Femur (tissue), 1 donor: ENCODE measurements at regions not wholly inside any gene's neighbourhood (a gene's known extent, or its start where the extent isn't known, plus 50 kb on each side); places are given as distances from the start of the nearest gene placed in this dataset.
"Not testable (repeated sequence)": the region's sequence is repeated elsewhere in the genome, so short reads cannot be mapped to it uniquely, and the experiment has no call there.

Experiments used
- DNase-seq: peaks from one replicate; pipeline ENCODE4 v3.0.0-alpha.2; 2017

DNA sequence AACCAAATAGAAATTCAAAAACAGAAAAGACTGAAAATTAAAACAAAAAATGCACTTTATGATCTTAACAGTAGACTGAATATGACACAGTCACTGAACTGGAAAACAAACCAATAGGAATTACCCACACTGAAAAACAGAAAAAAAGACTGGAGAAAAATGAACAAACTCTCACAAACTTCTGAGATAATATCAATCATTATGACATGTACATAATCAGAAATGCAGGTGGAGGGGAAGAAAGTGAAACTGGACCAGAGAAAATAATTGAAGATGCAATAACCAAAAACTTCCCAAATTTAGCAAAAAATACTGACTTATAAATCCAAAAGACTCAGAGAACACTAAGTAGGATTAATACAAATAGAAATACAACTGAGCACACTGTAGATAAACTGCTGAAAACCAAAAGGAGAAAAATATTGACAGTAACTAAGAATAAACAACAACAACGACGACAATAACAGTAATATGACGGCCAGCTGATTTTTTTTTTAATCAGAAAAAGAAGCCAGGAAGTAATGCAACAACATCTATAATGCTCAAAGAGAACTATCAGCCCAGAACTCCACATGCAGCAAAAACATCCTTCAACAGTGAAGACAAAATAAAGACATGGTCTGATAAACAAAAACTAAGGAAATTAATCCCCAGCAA is 108.1 kb downstream of the ZFAND4 start:
- no peak for DNase-seq

DNA sequence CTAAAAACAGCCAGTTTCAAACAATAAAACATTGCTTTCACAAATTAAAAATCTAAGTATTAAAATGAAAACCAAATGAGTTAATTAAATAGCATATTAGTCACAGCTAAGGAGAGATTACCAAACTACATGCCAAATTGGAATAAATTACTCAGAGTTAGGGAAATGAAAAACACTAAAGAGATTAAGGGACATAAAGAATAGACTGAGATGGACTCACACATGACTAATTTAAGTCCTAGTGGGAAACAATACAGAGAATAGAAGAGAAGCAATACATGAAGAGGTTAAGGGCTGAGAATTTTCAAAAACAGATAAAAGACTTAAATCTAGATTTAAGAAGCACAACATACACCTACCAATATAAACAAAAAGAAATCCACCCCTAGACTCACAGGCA is 110.6 kb downstream of the ZFAND4 start:
- DNase-seq = no peak

DNA sequence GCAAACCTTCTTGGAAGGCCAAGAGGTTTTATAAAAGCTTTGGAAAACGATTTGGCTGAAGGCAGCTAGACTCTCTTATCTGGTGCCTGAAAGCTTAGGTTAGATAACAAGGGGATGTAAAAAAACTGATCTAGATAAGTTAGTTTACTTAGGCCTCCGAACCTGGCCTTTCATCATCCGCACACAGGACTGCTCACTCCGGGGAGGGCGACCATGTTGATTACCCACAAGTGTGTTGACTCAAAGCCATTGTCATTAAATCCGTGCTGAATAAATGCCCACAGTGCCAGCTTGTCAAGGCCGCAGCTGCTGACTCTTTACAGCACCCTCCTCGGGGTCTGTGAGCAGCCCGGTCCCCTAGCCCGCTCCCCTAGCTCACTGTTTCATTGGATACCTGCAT is 112.3 kb downstream of the ZFAND4 start:
- DNase-seq = no peak

DNA sequence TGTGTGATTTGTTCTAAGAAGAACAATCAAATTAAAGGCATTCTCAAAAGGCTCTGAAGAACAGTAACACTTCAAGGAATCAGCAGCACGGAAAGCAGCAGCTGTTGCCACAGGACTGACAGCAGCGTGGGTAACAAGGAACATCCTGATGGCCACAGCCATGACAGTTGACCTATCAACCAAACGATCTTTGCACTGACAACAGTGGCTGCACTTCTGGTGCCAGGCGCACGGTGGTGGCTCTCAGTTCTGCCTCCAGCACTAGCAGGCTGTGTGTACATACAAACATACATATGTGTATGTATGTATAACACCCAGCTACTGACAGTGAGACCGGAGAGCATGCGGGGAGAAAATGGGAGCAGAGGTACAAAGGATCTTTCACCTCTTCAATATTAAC is 114.1 kb downstream of the ZFAND4 start:
- no peak for DNase-seq

DNA sequence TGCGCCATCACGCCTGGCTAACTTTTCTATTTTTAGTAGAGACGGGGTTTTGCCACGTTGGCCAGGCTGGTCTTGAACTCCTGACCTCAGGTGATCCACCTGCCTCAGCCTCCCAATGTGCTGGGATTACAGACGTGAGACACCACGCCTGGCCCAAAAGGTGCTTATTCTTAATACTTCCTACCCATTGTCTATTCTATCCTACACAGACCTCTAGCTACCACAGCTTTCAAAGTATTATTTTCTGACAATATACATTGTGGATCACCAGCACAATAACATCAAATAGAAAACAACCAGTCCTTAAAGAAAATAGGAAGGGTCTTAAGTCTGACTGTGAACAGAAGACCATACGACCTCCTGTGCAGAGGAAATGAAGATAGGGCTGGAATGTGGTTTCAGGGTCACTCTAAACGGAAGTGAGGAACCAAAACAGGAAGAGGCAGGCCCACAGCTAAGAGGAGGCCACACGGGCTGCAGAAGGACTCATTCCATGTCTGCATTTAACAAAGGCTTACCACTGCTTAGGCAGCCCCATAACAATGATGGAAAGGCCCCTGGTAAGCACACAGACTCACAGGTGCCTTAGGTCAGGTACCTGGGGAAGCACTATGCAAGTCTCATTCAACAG is 115.2 kb downstream of the ZFAND4 start:
- no peak for DNase-seq

DNA sequence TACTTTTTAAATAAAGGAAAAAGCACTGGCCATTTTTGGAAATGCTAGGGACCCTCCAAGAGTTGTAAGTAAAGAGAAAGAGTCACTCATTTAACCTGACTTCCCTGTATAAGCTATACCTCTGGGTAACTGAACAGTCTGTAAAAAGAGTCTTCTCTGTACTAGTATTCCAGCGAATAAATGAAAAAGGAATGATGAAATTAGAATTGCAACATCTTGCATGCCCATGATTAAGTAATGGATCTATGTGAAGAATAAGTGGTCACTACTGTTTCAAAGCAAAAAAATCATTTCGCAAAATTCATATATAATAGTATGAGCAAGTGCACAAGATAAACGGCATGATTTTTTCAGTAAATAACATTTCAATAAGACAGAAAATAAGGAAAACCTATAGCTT is 116.8 kb downstream of the ZFAND4 start:
- DNase-seq = no peak

DNA sequence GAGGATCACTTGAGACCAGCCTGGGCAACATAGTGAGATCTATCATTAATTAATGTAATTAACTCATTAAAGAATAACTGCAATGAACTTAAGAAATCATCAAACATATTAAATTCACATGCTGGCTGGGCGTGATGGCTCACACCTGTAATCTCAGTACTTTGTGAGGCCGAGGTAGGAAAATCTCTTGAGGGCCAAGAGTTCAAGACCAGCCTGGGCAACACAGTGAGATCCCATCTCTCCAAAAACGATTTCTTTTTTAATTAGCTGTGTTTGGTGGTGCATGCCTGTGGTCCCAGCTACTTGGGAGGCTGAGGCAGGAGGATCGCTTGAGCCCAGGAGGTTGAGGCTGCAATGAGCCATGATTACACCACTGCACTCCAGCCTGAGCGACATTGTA is 117.2 kb downstream of the ZFAND4 start:
- DNase-seq = not testable (repeated sequence)

DNA sequence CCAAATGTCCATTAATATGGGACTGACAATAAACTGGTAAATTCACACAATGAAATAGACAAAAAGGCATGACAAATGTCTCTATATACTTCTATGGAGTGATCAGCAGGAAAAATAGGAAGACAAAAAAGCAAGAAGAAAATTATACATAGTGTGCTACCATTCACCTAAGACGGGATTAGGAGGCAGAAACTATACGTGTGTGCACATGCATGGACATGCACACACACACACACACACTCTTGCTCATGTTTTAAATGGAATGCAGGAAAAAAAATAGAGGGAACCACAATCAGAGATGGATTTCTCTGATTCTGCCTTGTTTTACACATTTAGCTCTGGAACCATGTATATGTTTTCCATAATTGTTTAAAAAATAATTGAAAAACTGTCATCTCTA is 119.0 kb downstream of the ZFAND4 start:
- no peak for DNase-seq

DNA sequence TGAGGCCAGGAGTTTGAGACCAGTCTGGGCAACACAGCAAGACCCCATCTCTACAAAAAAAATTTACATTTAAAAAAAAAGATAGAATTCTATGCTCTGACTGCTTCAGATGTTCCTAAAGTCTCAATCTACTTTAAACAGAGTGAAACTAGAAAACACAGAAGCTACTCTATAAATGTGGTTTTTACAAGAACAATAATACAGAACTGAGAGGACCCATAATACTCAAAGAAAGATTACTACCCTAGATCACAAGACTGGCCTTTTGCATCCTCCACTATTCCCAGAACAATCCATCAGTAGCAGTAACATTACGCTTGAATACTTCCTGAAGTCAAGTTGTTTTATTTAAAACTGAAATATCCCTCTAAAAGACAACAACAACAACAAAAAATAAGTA is 119.4 kb downstream of the ZFAND4 start:
- DNase-seq = no peak

DNA sequence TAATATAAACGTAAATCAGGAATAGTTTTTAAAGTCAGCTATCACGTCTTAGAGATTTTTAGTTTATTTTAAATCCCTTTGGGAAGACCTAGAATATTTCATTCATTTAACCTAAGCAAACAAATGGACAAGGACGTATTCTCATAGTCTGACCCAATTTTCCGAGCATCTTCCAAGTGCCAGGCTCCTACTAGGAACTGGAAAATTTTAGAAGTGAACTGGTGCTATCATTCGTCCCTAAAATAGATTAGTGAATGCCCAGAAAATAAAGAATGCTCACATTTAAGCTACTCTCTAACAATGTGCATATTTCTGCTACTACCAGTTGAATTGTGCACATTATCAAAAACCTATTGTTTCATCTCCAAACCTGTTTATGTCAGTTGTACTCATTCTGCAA is 120.1 kb downstream of the ZFAND4 start:
- DNase-seq = no peak

DNA sequence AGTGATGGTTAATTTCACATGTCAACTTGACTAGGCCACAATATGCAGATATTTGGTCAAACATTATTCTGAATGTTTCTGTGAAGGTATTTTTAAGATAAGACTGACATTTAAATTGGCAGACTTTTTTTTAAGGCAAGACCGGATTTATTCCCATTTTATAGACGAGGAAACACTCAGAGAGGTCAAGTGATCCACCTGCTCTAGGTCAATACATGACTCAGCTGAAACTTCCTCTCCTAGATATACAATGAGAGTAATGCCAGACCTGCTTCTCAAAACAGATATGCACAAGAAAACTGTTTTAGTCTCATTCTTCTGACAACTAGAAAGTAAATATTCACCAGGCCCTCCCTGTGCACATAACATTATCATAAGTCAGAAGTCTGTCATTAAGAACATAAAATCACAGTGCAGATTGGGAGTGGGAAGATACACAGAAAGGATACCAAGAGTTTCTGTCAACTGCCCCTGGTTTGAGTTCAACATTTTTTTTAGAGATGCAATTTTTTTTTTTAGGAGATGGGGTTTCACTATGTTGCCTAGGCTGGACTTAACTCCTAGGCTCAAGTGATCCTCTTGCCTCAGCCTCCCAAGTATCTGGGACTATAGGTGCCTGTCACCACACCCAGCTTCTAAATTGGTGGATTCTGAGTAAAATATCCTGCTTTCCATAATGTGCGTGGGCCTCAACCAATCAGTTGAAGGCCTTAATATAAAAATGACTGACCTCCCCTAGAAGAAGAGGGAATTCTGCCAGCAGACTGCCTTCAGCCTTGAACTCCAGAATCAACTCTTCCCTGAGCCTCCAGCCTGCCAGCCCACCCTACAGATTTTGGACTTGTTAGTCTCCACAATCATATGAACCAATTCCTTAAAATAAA is 121.4 kb downstream of the ZFAND4 start:
- DNase-seq = no peak

DNA sequence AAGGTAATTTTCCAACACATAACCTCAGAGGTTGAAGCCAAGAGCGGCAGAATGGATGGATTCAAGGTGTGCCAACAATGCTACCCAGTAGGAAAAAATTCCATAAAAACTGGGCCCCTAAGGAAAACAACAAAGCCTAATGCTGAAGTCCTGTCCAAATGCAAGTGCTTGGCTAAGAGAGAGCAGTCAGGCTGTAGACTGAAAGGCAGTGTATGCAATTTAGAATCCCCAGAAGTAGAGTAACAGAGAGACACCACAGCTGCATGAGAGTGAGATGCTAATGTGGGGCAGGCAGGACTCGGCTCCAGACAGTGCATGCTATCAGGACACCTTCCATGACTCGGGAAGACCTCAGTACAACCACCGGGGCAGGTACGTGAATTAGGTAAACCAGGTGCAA is 124.5 kb downstream of the ZFAND4 start:
- DNase-seq = no peak

DNA sequence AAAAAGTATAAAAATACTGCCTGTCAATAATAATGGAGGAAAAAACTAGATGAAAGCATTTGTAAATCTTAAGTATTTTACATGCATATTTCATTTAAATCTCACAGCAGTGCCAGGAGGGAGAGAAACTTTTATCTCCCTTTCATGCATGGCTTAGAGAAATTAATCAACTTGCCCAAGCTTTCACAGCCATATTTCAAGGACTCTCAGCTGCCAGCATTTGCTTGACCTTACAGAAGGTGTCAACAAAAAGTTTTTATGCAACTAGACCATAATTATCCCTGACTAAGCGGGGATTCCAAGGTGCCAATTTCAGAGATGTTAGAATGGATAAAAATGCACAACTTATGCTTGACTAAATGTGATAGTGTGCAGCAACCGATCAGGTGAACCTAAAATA is 125.4 kb downstream of the ZFAND4 start:
- no peak for DNase-seq

DNA sequence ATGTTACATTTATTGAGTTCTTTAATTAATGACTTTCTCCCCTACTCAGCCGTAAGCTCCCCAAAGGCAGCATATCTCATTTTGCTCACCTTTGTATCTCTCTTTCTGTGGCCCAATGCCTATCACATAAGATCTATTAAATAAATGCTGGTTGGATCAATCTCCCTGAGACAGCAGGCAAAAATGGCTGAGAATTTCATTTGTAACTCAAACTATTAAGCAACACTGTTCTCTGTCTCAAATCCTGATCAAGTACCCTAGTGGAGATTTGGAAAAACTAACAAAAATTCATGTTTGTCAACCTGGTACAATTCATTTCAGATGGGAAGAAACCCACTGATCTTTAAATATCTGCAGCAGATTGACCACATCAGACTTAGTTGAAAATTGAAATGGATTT is 127.4 kb downstream of the ZFAND4 start:
- DNase-seq = no peak

DNA sequence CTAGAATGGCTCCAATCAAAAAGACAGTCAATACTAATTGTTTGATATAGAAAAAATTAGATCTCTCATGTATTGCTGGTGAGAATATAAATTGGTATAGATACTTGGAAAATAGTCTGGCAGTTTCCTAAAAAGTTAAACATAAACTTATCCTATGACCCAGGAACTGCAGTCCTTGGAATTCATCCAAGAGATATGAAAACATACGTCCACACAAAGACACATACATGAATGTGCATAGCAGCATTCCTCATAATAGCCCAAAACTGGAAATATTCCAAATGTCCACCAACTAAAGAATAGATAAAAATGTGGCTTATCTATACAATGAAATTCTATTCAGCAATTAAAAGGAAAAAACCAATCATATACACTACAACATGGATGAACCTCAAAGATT is 128.4 kb downstream of the ZFAND4 start:
- DNase-seq = no peak

DNA sequence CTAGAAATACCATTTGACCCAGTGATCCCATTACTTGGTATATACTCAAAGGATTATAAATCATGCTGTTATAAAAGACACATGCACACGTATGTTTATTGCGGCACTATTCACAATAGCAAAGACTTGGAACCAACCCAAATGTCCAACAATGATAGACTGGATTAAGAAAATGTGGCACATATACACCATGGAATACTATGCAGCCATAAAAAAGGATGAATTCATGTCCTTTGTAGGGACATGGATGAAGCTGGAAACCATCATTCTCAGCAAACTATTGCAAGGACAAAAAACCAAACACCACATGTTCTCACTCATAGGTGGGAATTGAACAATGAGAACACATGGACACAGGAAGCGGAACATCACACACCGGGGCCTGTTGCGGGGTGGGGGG is 131.5 kb downstream of the ZFAND4 start:
- not testable (repeated sequence) for DNase-seq

DNA sequence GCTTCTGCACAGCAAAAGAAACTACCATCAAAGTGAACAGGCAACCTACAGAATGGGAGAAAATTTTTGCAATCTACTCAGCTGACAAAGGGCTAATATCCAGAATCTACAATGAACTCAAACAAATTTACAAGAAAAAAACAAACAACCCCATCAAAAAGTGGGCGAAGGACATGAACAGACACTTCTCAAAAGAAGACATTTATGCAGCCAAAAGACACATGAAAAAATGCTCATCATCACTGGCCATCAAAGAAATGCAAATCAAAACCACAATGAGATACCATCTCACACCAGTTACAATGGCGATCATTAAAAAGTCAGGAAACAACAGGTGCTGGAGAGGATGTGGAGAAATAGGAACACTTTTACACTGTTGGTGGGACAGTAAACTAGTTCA is 132.0 kb downstream of the ZFAND4 start:
- DNase-seq = not testable (repeated sequence)

DNA sequence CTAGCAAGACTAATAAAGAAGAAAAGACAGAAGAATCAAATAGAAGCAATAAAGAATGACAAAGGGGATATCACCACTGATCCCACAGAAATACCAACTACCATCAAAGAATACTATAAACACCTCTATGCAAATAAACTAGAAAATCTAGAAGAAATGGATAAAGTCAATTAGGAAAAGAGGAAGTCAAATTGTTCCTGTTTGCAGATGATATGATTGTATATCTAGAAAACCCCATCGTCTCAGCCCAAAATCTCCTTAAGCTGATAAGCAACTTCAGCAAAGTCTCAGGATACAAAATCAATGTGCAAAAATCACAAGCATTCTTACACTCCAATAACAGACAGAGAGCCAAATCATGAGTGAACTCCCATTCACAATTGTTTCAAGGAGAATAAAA is 133.0 kb downstream of the ZFAND4 start:
- DNase-seq = not testable (repeated sequence)

DNA sequence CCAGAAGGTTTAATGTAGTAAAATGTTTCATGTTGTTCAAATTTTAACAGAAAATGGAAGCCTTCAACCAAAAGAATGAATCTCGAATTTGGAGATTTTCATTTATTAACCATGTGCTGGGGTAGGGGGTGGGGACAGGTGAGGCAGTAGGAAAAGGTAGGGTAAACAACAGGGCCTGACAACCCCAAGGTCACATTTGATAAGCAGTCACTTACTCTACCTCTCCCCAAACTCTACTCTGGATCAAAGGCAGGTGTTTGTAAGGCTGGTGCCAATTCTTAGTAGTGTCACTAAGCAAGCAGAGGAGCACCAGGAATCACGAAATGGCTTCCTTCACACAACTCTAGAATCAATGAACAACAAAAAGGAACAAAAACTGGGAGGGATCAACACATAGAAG is 138.0 kb downstream of the ZFAND4 start:
- DNase-seq = no peak

DNA sequence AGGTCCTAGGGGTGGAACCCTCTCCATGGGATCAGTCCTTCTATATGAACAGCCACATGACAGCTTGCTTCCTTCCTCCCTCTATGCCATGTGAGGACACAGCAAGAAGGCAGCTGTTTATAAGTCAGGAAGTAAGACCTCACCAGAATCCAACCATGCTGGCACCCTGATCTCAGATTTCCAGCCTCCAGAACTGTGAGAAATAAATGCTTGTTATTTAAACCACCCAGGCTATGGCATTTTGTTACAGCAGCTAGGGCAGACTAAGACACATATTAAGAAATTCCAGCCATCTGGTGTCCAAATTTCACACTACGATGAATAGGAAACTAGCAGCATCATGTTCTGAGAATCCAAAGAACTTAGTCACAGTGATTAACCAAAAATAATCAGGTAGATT is 140.1 kb downstream of the ZFAND4 start:
- DNase-seq = no peak

DNA sequence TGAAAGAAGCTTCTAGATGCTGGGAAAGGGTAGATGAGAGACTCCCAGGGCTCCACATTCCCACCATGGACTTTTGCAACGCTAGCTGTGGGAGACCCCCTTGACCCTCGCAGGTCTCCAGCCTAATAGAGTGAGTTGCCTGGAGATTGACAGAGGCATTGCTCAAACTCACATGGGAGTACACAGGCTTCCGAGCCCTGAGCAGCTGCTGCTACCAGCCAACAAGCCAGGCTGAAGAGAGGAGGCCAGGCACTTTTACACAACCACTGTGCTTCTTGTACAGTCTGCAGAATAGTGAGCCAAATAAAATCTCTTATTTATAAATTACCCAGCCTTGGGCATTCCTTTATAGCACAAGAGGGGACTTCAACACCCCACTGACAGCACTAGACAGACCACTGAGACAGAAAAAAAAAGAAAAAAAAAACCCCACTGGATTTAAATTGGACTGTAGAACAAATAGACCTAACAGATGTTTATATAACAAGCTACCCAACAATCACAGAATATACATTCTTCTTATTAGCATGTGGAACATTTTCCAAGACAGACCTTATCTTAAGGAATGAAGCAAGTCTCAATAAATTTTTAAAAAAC is 146.2 kb downstream of the ZFAND4 start:
- peak; percentile 24 for DNase-seq

DNA sequence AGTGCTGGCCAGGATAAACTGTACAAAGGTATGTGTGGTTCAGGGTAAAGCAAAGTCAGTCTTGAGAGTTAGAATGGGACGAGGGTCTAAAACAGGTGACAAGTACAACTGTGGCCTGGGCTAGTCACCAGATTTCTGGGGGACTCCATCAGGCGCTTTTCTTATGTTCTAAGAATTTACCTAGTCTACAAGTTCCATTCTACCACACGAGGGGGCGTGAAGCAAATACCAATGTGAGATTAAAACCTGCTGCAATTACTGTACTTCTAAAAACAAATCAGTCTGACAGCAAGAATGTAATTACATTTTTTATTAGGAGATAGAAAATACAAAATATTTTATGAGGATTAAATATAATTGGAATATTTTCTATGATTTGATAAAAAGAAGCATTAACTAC is 146.5 kb downstream of the ALOX5 start:
- DNase-seq = no peak

DNA sequence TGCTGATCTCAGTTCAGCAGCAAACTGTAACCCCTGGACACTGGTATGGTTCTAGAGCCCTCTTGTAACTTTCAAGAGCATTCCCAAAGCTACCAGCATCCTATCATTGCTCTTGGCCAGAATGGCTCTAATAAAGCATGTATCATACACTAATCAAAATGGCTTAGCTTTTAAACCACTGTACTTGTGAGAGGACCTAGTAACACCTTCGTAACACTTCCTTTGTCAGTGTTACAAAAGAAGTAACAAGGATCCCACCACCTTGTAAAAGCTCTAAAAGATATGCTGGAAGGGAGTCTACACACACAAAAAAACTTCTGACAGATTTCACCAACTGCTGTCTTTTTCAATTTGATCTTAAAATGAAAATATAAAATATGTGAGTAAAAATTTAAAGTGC is 144.7 kb downstream of the ALOX5 start:
- no peak for DNase-seq

DNA sequence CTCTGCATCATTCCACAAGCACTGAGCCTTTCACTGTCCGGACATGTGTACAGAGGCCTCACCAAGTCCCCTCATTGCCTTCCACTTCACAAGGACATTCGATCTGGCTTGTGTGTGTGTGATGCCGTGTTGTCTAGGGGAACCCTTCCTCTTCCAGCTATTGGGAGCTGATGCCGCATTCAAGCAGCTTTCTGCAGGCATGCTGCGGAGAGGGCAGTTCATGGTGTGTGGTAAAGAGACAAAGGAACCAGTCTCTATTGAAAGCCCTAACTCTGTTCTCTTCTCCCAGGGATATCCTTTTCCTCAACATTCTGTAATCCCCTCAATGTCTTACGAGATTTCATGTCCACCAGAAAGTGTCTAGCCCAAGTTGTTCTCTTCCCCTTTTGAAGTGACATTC is 141.6 kb downstream of the ALOX5 start:
- DNase-seq = no peak
